Motor neuron (in vitro differentiated cells): ENCODE measurements at regions not wholly inside any gene's neighbourhood (a gene's known extent, or its start where the extent isn't known, plus 50 kb on each side); places are given as distances from the start of the nearest gene placed in this dataset.
A peak's percentile ranks its signal among the peaks of the same experiment; 100 is the strongest.
"Not testable (repeated sequence)": the region's sequence is repeated elsewhere in the genome, so short reads cannot be mapped to it uniquely, and the experiment has no call there.

Experiments
- ATAC-seq, 8 experiments: fragments of 200-7000 bp; cut with Tn5 transposase; replicated peaks in 6 of 8; 2 replicates each; pipeline ENCODE4 v1.8.0; 2021; ENCODE audit warnings: mild to moderate bottlenecking in 8 of 8, moderate library complexity in 8 of 8
- H3K27ac ChIP-seq, 2 donors: fragments of 250-450 bp; sonication (Bioruptor Pico); 2 replicates each; pipeline ENCODE4 v1.9.0; 2021; ENCODE audit warnings: antibody characterized with exemption in 2 of 2, mild to moderate bottlenecking in 2 of 2, moderate library complexity in 1 of 2
- H3K4me1 ChIP-seq, 2 donors: fragments of 250-450 bp; sonication (Bioruptor Pico); replicated peaks in 1 of 2; 2 replicates each; pipeline ENCODE4 v1.6.1; 2021; ENCODE audit warnings: antibody characterized with exemption in 2 of 2, mild to moderate bottlenecking in 2 of 2, moderate library complexity in 1 of 2
- H3K4me3 ChIP-seq, 5 donors: fragments of 250-450 bp; sonication (Bioruptor Pico); 2 replicates each; pipeline ENCODE4 v1.9.0; 2021; ENCODE audit warnings: antibody characterized with exemption in 5 of 5, mild to moderate bottlenecking in 5 of 5, moderate library complexity in 4 of 5
- WGBS, 10 experiments: fragments of 450-650 bp; shearing (Covaris generic); methylation state at CpG; one replicate each; pipeline ENCODE4 v1.0.0; 2022; 5-methylcytosine and 5-hydroxymethylcytosine counted together
- in situ Hi-C, 9 experiments: fragments of 400-800 bp; cut with MboI; loops; one replicate each; pipeline ENCODE4 v1.15.0; 2021; ENCODE audit warnings: low sequenced_read_pairs in 9 of 9, low pct_unique_long_range_greater_than_20kb in 2 of 9; ENCODE audit not compliant: unreplicated experiment in 9 of 9

DNA sequence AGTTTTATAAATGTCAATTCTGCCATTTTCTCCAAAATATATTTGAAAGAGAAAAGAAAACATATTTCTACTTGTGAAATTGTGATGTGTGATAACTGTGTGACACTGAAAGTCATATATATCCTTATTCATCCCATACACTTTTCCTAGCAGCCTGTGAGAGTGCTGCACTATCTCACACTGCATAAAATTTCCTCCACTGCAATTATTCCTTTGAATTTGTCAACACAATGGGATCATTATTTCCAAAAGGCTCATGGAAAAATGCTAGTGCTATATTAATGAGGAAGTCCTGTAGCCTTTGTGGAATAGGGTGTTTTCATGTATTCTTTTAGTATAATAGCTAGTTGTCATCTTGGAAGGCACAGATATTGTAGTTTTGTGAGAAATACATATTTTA, 504.1 kb downstream of the RPL10L start:
- Histone ChIP-seq H3K4me1 (peaks cover 0 to 22% of the 10 kb centered on the region in 2 donors), H3K27ac (no peak overlapping the region), H3K4me3 (no peak overlapping the region)
- ATAC-seq, result peak in 4 of 8 experiments; percentile 10 to 57 (median 26)
- in situ Hi-C loops, result no loop called here

DNA sequence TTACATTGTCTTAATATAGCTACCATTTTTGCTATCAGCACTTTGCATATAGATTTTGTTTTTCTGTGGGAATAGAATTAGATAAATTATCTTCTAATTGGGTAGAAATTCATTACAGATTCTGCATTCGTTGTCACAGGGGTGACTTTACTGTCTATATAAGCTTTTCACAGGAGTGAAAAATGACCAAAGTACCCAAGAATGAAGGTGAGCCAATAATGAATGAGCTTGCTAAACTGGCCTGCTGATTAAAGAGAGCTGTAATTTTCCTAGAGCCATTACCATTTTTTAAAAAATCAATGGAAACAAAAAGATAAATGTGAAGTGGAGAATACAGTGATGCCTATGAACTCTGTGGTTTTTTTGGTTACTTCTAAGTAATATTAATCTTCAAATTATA, 504.6 kb downstream of the RPL10L start:
- Histone ChIP-seq H3K27ac (no peak overlapping the region), H3K4me1 (peaks cover 0 to 22% of the 10 kb centered on the region in 2 donors), H3K4me3 (no peak overlapping the region)
- in situ Hi-C loops, result no loop called here
- 0 to 56% (median 33%) methylated on average over 1 of the region's 1 CpG; no CpG with 5 or more reads in 3 of the 10 experiments for WGBS, 10 experiments
- peak in 5 of 8 experiments; percentile 39 to 79 (median 47) for ATAC-seq

DNA sequence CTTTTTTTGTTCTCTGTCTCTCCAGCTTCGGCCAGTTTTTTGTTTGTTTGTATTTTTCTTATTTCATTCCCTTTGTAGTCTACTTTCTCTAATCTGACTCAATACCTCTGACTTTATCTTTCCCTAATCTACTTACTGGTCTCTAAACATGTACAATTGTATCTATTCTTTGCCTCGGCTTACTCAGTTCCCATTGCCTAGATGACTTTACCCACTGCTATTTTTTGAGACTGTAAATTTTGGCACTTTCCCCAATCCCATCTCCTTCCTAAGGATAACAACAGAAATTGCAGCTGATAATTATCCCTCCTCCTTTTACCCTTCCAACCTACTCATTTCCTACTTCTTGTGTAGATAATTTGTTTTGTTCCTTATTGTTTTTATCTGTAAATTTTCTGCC, 511.1 kb downstream of the RPL10L start:
- ATAC-seq, result no peak
- Histone ChIP-seq H3K27ac (no peak overlapping the region), H3K4me1 (peaks cover 6 to 36% of the 10 kb centered on the region in 2 donors), H3K4me3 (no peak overlapping the region)
- WGBS, 10 experiments, result 3 to 86% (median 53%) methylated on average over 1 to 2 of the region's 2 CpGs; no CpG with 5 or more reads in 1 of the 10 experiments
- in situ Hi-C loops, result no loop called here

DNA sequence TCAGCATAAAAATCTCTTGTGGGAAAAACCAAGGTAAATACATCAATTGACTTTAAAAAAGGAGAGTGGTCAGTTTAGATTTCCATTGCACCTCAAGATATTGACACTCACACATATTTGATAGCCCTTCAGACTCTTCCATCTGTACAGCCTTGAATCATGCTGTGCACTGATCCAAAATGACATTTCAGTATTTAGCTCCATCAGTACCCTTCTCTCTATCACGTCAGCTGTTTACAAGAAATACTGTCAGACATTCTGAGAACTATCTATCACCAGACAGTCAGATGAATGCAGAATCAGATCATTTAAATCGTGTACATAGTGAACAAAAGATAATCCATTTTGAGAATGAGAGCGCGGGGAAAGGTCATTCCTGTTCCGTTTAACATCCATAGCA, 511.9 kb downstream of the RPL10L start:
- in situ Hi-C loops, result no loop called here
- no peak overlapping the region for H3K4me3 ChIP-seq
- peaks cover 6 to 36% of the 10 kb centered on the region in 2 donors for H3K4me1 ChIP-seq
- H3K27ac ChIP-seq, result no peak overlapping the region
- WGBS, 10 experiments, result 11 to 95% (median 61%) methylated on average over 2 to 5 of the region's 5 CpGs
- ATAC-seq, result peak in 5 of 8 experiments; percentile 56 to 98 (median 73)

DNA sequence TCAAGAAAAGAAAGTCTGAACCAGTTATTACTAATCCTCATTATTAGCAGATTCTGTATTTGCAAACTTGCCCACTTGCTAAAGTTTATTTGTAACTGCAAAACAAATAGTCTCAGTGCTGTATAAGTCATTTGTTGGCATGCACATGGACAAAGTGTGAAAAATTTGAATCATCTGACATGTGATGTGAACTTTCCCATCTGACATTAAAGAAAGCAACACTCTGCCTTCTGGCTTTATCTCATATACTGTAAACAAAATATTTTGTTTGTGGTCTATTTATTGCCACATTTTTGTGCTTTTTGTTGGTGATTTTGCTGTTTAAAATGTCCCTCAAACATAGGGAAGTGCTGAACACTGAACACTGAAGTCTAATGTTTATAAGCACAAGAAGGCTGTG, 513.8 kb downstream of the RPL10L start:
- in situ Hi-C loops, result no loop called here
- H3K4me1 ChIP-seq, result peaks cover 6 to 36% of the 10 kb centered on the region in 2 donors
- no peak overlapping the region for H3K4me3 ChIP-seq
- ATAC-seq, result no peak
- no peak overlapping the region for H3K27ac ChIP-seq

DNA sequence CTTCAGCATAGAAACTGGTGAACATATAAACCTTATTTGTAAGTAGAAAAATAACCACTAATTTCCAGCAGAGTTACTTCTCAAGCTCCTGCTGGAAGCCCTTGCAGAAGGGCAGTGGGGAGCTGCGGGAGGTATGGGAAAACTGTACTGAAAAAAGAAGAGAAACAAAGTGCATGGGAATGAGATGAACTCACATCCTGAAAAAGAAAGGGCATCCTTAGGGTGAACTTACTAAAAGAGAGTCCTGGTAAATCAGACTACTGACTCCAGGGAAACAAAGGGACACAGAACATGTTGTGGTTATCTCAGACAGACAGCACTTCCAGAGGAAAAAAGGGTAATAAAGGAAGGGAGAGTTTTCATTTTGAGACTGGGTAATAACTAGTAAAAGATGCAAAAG, 515.1 kb downstream of the RPL10L start:
- WGBS, 10 experiments, result 8 to 100% (median 50%) methylated on average over 1 of the region's 1 CpG; no CpG with 5 or more reads in 3 of the 10 experiments
- ATAC-seq, result no peak
- in situ Hi-C loops, result no loop called here

DNA sequence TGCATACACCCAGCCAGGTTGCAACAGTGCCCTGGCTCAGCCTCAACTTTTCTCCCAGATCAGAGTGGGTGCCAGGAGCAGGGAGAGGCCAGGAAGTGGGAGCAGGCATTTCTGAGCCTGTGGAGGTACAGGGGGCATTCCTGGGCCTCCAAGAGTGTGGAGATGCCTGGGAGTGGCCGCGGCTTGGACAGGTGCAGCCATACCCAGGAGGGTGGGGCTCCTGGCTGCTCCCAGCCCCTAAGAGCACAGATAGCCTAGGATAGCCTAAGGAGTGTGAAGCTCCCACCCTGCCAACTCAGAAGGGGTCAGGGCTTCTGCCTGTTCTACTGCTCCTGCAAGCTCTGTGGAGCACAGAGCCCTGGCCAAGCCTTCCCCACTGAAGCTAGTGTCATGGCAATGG, 543.4 kb downstream of the RPL10L start:
- 100% methylated on average over 2 of the region's 2 CpGs; no CpG with 5 or more reads in 9 of the 10 experiments for WGBS, 10 experiments
- Histone ChIP-seq H3K4me1 (peaks cover 0 to 8% of the 10 kb centered on the region in 2 donors), H3K4me3 (no peak overlapping the region), H3K27ac (no peak overlapping the region)
- no peak for ATAC-seq
- in situ Hi-C loops, result no loop called here

More for the DNA sequence above, 515.1 kb downstream of the RPL10L start:
- Histone ChIP-seq H3K27ac (no peak overlapping the region), H3K4me1 (peaks cover 6 to 36% of the 10 kb centered on the region in 2 donors), H3K4me3 (no peak overlapping the region)

DNA sequence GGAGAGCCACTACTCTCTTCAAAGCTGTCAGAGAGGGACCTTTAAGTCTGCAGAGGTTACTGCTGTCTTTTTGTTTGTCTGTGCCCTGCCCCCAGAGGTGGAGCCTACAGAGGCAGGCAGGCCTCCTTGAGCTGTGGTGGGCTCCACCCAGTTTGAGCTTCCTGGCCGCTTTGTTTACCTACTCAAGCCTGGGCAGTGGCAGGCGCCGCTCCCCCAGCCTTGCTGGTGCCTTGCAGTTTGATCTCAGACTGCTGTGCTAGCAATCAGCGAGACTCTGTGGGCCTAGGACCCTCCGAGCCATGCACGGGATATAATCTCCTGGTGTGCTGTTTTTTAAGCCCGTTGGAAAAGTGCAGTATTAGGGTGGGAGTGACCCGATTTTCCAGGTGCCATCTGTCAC, 550.7 kb downstream of the RPL10L start:
- in situ Hi-C loops, H3K27ac ChIP-seq, H3K4me1 ChIP-seq, ATAC-seq, H3K4me3 ChIP-seq: not testable (repeated sequence)
- 100% methylated on average over 2 to 3 of the region's 8 CpGs; no CpG with 5 or more reads in 8 of the 10 experiments for WGBS, 10 experiments

DNA sequence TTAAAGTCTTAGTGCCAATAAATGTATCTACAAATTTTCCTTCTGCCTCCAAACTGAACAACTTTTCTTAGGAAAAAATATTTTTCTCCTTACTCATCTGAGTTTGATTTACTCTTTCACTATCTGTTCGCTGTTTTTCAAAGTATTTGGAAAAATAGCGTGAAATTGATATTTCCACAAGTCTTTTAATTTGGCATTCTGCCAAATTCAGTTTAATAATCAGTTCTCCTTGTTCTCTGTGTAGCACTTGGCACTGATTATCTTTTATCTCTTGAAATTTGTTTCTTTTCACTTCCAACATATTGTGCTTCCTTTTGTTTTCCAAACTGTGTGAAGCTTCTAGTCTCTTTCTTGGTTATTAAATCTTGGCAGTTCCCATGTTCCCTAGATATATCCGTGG, 559.8 kb downstream of the RPL10L start:
- in situ Hi-C loops, result no loop called here
- Histone ChIP-seq H3K4me1 (peaks cover 0 to 10% of the 10 kb centered on the region in 2 donors), H3K27ac (no peak overlapping the region), H3K4me3 (no peak overlapping the region)
- ATAC-seq, result no peak
- WGBS, 10 experiments, result 0 to 94% (median 84%) methylated on average over 2 to 3 of the region's 3 CpGs

DNA sequence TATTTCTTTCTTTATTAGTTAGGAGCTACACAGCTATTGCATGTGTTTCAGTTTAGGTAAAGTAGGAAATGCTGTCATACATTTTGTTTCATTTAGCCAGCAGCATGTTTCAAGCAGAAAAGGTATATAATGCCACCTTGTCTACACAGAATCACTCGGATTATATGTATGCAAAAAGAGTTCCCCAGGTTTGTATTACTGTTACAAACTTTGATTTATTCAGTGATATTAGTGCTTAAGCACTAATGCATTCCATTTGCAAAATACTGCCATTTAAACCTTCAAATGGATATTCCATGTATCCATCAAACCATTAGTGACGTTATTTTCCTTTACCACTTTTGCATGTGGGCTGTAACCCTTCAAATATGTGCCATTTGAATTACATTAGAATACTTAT, 564.0 kb downstream of the RPL10L start:
- 0 to 100% (median 72%) methylated on average over 1 to 2 of the region's 2 CpGs; no CpG with 5 or more reads in 1 of the 10 experiments for WGBS, 10 experiments
- in situ Hi-C loops, result no loop called here
- ATAC-seq, result peak in 5 of 8 experiments; percentile 17 to 90 (median 40)

DNA sequence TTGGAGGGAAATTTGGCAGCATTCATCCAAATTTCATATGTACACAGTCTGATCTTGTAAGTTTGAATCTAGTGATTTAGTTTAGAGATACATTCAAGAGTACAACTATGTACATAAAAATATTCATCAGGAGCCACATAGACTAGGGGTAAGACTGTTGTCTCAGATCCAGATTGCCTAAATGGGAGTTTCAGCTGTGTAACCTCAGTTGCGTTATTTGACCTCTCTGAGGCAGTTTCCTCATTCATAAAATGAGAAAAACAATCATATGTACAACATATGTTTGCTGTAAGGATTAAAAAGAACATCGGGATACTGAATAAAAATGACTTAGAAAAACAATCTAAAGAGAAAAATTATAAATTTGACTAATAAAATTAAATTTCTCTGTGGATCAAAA, 577.5 kb downstream of the RPL10L start:
- no peak overlapping the region for H3K4me3 ChIP-seq
- ATAC-seq, result no peak
- in situ Hi-C loops, result no loop called here
- H3K27ac ChIP-seq, result no peak overlapping the region
- H3K4me1 ChIP-seq, result peaks cover 0 to 23% of the 10 kb centered on the region in 2 donors
- 0 to 96% (median 82%) methylated on average over 1 to 2 of the region's 2 CpGs for WGBS, 10 experiments

More for the DNA sequence above, 564.0 kb downstream of the RPL10L start:
- H3K4me1 ChIP-seq, result peaks cover 0 to 10% of the 10 kb centered on the region in 2 donors
- no peak overlapping the region for H3K27ac ChIP-seq
- H3K4me3 ChIP-seq, result no peak overlapping the region

DNA sequence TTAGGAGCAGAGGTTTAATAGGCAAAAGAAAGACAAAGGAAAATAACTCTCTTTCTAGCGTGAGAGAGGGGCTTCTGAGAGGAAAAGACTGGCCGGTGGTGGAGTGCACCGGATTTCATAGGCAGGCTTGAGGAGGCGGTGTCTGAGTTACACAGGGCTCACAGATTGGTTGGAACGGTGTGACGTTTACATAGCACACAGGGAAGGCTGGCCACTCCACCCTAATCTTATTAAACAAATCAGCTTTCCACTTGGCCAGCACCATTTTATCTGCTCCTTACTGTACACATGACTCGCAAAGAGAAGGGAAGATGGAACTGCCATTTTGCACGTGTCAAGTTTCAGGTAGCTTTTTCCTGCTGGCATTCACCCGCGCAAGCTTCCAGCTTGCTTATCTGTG, 587.7 kb downstream of the RPL10L start:
- ATAC-seq, result peak in 3 of 8 experiments; percentile 65 to 82 (median 78)
- in situ Hi-C loops, result no loop called here
- H3K27ac ChIP-seq, result no peak overlapping the region
- no peaks in the 10 kb centered on the region for H3K4me1 ChIP-seq
- WGBS, 10 experiments, result 33 to 97% (median 65%) methylated on average over 1 to 9 of the region's 10 CpGs
- H3K4me3 ChIP-seq, result no peak overlapping the region

DNA sequence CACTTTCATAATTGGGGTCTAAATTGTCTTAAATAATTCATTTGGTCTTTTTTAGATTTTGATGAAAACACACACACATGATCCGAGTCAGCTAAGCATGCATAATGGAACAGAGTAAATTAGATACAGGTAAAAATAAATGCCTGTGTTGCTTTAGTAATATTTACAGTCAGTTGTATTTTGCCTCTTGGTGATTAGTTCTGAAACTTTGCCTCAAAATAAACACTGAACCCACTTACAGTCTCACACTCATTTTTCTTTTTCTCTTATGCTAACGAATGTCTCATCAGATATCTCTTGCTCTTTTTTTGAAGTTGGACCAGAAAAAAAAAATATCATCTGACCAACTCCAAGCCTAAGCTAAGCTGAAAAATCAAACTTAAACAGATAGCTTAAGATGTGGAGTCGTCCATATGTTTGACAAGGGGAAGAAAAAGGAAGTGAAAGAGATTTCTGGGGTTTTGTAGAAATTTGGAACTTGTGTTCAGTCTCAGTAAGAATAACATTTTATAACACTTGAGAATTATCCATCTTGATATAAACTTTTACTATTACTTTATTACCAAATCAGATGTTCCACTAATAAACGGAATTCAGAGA, 592.5 kb downstream of the RPL10L start:
- no peak overlapping the region for H3K27ac ChIP-seq

DNA sequence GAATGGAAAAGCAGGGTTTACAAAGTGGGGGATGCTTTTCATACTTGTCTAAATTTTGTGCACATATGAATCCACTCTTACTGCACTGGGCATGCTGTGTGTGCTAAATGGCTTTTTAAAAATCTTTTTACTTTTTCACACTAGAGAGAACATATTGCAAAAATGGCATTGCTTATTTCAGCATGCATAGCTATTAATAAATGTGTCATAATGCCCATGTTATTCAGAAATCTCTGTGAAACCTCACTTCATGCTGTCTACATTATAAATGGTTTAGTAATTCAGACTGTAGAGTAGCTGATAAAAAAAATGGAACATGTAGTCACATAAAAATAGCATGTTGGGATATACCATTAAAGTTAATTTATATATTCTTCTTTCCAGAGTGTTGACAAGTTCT, 593.8 kb downstream of the RPL10L start:
- Histone ChIP-seq H3K27ac (no peak overlapping the region), H3K4me3 (no peak overlapping the region), H3K4me1 (peaks cover 0 to 15% of the 10 kb centered on the region in 2 donors)
- ATAC-seq, result peak in 5 of 8 experiments; percentile 60 to 85 (median 80)
- in situ Hi-C loops, result no loop called here

More for the DNA sequence above, 592.5 kb downstream of the RPL10L start:
- Histone ChIP-seq H3K4me3 (no peak overlapping the region), H3K4me1 (peaks cover 0 to 15% of the 10 kb centered on the region in 2 donors)
- ATAC-seq, result no peak
- in situ Hi-C loops, result no loop called here
- WGBS, 10 experiments, result 17 to 97% (median 87%) methylated on average over 2 to 4 of the region's 4 CpGs
